ENCODE measurements at regions not wholly inside any gene's neighbourhood (a gene's known extent, or its start where the extent isn't known, plus 50 kb on each side); places are given as distances from the start of the nearest gene placed in this dataset.

DNA sequence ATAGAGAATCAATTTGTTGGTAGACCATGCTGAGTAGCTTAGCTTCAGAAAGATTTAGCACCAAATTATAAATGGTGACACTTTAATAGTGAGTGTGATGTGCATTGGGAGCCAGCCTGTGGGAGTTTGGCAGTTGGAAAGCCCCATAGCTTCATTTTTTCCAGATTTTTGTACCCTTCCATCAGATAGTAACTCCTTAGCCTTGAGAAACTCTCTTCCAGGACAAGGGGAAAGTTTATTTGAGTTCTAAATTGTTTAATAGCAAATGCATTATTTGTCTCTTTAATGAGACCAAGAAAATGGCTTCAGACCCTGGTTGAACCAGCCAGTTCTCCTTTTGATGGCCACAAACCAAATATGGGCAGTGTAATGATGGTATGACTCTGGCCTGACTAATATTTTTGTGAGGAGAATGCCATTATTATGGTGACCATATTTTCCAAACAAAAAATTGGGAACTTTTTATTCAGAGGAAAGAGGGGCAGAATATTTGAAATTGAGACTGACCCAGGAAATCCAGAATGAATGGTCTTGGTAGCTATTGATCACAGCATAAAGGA, 49.8 kb downstream of the PLCE1 start:
- no peak for DNase-seq

DNA sequence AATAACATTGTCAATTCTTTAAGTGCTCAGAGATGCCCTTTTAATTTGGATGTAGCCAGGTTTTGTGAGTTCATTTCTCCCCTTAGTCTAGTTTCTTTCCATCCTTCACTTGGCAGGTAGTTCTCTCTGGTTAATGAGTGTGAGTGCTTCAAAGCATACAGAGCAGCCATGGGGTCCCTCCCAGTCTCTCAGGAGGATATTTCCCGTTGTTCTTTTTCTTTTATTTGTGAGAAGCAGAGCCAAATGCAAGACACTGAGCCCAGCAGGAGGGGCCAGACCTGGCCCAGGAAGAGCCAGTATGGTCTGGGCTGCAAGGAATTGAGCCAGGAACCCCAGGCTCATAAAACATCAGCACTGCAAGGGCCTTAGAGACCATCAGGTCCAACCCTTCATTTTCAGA, 52.4 kb downstream of the PLCE1 start:
- no peak for DNase-seq

DNA sequence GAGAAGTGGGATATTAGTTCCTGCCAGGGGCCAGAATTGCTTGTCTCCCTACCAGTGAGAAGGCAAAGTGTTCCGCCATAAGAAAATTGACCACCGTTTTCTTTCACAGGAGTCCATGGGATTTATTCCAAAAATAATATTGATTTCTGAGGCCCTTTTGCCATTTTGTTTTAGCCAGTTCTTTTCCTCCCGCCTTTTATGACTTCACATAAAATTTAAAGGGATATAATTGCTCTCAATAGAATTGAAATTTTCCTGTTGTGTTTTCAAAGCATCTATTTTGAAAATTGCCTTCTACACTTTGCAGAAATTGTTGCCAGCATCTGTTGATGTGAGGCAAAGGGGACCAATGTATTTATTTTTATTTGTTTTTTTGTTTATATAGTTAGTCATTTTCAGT, 53.6 kb downstream of the PLCE1 start:
- no peak for DNase-seq

DNA sequence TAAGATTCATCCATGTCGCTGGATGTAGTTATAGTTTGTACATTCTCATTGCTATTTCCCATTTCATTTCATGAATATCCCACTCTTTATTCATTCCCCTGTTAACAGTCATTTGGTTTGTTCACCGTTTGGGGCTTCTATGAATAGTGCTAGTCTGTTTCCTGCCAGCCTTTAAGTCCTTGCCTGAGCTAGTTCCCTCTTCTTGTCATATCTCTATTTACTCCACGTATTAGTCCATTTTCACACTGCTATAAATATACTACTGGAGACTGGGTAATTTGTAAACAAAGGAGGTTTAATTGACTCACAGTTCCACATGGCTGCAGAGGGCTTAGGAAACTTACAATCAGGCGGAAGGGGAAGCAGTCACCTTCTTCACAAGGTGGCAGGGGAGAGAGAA, 56.2 kb downstream of the PLCE1 start:
- no peak for DNase-seq

DNA sequence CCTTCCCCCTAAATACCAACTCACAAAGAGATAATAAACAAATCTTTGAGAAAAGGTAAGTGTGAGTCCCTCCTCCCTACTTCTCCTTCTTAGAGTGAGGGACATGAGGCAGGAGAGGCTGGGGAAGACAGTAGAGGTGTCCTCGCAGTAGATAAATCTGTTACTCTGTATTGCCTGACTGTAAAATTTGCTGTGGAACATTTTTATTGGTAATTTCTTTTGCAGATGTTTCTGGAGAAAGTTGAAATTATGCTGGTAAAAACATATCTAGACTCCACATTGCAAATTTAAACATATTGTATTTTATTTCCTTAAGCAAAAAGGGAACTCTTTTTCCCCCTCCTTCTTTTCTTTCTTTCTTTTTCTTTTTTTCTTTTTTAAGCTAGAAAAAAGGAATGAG, 58.5 kb downstream of the PLCE1 start:
- no peak for DNase-seq

DNA sequence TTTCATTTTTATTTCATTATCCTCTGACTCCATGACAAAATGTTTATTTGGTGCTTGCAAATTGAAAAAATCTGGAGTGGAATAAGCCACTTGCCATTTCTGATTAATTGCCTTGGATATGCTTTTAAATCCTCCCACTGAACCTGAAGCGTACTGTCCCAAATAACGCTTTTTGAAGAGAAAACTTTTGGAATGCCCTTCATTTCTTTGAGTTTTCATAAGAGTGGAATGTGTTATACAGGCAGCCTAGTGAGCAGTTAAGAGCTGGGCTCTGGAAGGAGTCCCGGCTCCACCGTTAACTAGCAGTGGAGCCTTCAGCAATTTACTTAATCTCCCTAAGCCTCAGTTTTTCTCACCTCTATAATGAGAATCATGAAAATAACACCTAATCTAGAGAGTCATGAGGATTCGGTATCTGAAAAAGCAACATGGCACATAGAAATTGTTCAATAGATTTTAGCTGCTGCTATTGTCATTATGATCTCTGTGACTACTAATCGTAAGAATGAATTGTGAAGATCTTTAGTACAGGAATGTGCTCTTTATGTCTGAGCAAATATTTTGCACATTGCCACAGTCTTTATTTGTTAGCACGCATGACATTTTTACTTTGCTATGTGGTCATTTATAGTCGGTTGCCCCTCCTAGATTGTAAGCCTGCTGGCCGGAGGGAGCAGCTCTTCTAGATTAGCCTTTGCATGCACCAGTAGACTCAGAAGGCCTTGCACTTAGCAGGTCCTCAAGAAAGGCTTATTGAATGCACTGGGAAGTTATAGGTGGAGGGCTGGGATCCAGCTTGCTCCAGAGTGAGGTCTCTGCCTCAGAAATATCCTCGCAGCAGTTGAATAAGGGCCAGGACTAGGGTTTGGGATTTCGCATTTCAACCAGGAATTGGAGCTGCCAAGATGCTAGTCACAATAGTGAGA, 59.4 kb downstream of the PLCE1 start:
- DNase-seq, result no peak

DNA sequence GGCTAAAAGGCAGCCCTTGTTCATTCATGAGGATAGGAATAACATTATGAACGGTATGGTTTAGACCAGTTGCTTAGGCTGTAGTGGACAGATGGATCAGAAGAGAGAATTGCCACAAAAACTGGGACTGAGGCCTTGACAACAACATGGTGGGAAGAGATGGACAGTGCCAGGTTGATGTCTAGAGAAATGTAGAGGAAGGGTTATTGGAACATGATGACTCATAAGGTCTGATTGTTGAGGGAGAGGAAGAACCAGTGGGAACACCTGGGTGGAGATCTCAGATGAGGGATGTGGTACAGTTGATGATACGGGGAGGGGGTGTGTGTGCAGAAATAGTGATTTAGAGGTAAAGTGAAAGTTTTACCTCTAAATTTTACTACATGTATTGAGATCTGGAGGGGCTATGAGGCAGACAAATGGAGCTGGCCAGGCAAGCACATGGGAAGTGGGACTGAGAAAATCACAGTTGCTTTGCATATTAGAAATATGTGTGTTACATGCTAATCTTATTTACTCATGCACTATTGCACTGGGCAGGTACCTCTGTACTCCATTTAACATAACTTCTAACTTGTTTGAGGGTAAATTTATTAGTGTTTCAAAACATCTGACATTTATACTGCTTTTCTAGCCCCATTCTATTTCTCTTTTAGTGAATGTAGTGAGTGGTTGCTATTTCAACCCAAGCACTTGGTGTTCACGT, 65.6 kb downstream of the PLCE1 start:
- DNase-seq, result no peak

DNA sequence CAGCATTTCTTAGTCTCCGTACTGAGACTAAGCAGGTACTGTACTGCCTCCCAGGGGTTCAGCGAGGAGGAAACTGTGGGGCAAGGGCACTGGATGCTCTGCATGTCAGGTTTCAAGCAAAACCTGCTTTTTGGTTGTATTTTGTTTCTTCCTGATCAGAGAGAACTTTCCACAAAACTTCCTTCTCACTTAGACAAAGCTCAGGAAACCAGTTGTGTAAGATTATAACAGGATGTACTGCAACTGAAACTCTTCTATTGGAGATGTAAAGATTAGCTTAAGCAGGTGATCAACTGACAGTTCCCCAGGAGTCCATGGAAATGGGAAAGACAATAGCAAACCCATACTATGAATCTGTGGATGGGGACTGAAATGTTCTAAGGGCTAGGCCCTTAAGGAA, 67.3 kb downstream of the PLCE1 start:
- no peak for DNase-seq

DNA sequence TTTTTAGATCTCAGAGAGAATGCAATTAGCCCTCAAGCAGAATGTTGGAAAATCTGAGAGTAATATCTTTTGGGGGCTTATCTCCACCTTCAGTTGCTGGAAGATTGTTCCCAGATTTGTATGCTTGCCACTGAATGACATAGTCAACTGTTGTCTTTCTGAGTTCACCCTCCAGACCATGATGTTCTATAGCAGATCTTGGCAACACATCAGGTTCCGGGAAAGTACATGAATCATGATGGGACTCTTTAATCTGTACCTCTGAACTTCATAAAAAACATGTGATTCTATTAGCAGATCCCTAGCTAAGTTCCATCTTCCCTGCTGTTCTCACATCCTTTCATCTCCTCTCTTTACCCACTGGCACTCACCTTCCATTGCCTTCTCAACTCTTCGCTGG, 68.9 kb downstream of the PLCE1 start:
- DNase-seq, result no peak

DNA sequence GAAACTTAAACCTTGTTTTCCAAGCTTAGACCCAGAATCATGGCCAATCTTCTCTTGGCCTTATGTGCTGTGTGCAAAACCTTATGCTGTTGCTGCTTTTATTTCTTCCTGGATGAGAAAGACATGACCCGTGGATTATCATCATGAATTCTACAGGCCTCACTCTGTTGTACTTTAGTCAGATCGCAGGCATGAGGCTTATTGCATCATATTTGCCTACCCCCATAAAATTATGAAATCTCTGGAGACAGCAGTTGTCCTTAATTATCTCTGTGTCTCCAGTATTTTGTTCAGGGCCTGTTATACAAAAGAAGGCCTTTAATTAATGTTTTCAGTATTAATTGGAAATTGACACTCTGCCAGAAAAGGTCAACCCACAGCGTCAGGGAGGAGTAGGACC, 71.6 kb downstream of the PLCE1 start:
- DNase-seq, result no peak

DNA sequence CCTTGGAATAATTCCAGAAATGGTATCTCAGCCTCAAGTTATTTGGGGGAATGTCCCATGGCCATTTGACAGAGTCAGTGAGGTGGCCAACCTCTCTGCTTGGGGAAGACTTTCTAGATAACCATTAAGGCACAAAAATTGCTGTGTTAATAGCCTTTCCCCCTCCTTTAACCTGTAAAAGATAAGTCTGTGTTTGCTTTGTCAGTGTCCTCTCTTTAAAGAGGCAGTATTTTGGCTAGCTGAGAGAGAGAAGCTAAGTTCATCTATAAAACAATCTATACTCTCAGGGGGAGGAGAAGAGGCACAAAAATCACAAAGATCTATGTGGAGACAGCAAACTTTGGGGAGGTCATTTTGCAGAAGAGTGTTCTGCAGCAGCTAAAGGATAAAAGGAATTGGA, 72.1 kb downstream of the PLCE1 start:
- no peak for DNase-seq

DNA sequence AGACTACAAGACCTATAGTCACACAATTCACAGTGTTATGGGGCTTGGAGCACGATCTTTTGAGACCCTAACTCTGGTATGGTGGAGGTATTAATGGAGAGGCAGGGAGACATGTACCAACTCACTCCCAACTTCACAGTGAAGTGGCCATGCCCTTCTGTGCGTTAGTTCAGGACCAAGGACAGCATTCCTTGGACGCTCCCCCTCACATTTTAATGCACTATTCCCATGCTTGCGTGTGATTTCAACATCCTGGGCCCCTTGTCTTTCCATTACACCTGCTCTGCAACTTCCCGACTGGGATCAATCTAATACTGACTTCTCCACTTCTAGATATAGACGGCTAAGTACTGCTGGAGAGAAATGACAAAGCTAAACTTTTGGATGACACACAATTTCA, 72.7 kb downstream of the PLCE1 start:
- DNase-seq, result no peak

DNA sequence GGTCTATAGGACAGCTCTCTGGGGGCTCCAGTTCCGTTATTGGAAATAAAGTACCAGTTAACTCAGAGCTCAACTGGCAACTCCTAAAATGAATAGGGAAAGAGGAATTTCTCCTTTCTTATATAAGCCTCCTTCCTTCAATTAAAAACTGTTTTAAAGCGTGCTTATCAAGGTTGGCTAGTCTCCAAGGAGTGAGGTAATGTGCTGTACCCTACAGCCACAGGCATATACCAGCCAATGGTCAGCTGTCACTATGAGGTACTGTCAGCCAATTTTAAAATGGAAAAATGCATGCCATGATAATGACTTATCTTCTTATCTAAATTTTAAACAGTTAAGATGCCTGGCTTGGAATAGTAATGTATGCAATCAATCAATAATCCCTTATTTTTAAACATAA, 76.2 kb downstream of the PLCE1 start:
- DNase-seq, result no peak

DNA sequence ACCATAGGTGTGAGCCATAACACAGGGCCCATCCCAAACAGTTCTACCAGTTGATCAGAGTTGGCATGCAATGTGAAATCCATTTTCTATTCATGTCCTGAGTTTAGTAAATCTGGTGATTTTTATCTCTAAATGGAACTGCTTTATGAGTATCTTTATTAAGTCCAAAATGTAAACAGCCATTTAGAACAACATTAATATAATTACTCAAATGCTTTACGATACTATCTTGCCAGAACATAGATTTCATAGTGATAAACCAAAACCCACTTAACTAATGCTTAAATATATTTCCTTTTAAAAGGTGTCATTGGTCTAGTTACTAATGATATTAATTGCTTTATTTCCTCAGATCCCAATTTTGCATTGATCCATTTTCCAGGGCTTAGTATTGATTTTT, 80.7 kb downstream of the PLCE1 start:
- no peak for DNase-seq

DNA sequence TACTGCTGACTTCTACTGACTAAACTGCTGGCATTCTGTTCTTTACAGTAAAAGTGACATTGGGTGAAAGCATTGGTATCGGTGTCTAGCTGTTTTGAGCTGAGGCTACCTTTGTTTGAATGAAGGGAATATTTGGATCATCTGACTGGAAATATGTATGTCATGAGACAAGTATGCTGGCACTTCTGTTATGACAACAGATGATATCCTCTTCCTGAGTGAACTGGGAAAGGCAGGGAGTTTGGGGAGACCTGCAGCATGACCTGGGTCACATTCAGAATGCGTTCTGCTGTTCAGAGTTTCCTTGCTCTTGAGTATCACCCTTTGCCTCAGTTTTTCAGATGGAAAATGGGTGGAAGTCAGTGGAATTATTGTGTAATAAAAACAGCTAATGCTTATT, 81.8 kb downstream of the PLCE1 start:
- no peak for DNase-seq

DNA sequence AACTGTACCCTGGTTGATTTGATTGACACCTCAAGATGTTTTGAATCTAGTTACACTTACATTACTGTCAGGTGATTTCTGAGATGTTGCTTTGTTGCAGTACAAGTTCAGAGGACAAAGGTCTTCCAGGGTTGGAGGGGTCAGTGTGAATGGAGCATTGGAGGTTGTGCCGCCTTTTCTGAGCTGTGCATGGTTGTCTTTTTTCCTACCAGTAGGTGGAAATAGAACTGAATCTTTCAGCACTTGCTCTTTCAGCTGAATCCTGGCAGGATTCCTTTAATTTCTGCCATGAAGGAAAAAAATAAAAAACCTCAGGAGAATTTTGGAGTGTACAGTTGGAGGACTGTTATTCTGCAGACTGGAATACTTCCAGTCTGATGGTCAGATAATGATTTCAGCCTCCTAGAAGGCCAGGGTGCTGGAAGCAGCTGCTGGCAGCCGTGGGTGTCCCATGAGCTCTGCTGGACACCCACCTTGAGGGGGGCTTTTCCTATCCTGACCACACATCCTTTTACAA, 82.7 kb downstream of the PLCE1 start:
- no peak for DNase-seq

DNA sequence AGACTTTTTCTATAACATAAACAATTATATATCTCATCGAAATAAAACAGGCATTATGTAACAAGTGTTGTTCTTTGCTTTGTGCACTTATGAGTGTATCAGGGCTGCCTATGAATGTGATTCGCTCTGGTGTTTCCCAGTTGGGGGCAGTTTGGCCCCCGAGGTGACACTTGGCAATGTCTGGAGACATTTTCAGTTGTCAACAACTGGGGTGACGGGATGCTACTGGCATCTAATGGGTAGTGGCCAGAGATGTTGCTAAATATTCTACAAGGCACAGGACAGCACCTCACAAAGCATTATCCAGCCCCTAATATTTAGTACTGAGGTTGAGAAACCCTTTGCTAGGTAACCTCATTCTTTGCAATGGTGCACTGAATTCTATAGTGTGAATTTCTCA, 83.3 kb downstream of the PLCE1 start:
- no peak for DNase-seq

DNA sequence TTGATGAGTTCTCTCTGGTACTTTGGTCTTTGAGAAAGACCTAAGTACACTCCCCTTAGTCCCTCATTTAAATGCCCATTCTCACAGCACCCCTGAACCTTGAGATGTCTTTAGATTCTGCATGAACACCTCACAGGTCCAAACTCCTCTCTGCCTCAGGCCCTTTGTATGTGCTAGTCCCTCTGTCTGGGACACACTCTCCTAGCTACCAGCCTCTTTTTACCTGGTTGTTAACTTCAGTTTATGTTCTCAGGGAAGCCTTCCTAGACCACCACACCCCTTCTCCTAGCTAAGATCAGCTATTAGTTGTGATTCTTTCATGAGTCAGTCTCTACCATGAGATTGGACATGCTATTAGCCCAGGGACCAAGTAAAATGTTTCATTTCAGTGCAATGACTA, 86.4 kb downstream of the PLCE1 start:
- DNase-seq, result no peak

DNA sequence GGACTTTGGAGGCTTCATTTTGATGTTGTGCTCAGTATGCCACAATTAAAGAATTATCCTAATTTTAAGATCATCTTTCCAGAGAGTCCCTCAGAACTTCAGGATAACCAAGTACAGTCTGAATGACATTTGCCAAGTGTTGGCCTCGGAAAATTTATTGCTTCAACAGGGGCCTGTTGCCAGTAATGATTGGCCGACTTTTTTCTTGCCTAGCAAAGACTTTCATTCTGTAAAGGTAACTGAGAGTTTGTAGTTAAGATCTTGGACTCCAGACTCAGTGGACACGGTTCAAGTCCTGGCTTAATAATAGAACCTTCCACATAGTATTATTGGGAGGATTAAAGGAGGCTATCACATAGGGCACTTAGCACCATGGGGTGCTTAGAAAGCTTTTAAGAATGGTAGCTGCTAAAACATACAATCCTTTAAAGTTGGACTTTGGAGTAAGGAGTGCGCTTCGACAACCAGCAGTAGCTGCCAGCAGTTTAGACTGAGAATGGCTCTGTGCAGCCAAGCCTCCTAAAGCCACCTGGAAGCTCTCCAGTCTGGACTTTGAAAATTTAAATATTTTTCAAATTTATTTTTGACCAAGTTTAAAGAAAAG, 90.0 kb downstream of the PLCE1 start:
- no peak for DNase-seq

DNA sequence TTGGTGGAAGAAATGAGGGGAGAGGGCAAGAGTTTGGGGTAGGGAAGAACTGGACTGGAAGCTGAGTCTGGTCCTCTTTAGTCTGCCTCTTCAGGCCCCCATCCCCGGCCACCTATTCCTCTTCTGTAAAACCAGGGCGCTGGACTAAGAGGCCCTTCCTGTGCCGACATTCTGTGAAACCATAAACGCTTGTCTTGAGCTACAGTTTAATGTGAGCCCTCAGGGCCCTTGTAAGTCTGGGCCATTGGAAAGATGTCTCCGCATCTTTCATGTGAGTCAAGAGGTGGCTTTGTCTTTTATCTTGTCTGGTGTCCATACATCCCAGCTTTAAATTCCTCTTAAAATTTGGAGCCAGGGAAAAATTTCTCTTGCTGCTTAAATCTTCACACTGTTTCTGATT, 90.6 kb downstream of the PLCE1 start:
- DNase-seq, result no peak

DNA sequence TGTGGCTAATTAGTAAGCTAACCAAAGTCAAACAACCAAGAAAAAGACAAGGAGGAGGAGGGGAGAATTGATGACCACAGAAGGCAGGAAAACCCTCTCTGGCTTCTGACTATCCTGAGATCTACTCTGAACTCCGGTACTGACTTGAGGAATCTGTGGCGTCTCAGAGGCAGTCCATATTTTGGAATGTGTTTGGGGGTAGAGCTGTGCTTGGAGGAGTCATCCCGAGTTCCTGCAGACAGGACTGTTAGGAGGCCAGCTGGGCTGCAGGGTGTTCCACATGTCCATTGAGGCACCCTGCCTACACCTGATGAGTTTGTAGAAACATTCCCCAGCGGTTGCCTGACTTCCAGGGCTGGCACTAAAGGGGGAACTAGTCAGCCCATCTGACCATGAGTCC, 91.6 kb downstream of the PLCE1 start:
- no peak for DNase-seq

DNA sequence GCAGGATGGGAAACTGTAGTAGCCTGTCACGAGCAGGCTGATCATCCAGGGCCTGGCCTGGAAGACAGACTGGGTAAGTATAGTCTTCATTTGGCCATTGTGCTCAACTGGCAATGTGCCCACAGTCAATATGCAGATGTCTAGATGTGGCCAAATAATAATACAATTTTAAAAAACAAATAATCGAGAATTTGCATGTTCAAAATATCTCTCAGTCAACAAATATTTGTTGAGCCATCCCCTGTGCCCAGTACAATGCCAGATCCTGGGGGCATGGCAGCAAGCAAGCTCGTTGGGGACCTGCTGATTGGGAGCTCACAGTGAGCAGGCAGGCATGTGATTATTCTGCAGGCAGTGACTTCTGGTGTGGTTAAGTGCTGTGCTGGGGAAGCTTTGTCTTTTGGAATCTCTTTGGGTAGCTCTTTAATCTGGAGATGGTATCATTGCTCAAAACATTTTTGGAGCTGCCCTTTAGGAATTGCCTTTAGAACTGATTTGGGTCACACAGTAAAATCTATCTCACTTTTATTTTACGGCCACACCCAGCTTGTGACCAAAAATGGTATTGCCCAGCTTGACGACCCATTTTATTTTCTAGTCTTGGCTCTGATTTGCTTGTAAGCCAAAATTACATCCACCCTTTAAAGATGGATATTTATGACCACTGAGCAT, 92.2 kb downstream of the PLCE1 start:
- no peak for DNase-seq

DNA sequence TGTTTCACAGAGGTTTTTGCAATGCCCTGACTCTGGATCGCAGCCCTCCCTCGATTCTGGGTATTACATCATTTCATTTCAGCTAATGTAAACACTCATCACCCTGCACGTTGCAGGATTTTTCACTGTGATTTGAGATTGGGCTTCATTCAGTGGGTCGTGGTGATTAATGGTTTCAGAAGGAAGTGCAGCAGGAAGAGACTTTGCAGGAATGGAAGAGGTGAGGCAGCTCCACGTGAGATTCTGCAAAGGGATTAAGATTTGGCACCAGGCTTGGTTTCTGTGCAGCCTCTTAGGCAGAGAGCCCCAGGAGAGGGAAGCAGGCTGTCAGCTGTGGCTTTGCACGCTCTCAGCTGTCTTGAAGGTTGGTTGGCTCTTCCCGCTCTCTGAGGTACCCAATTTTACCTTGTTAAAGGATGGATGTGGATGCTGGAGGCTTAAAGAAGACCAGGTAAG, 95.2 kb downstream of the PLCE1 start:
- no peak for DNase-seq

All from NCI-H187 (cell line).